ENCODE measurements at regions not wholly inside any gene's neighbourhood (a gene's known extent, or its start where the extent isn't known, plus 50 kb on each side); places are given as distances from the start of the nearest gene placed in this dataset.
A peak's percentile ranks its signal among the peaks of the same experiment; 100 is the strongest.

GRCh38 chr6:134510142-134510541 lies 192.2 kb upstream of the SGK1 start:
- peak; percentile 19 for DNase-seq
- H3K4me1 ChIP-seq (ENCODE audit: insufficient read depth), result peaks cover 19% of the 10 kb centered on the region

GRCh38 chr6:134508862-134509498 lies 191.1 kb upstream of the SGK1 start:
- 96 to 98% methylated on average over 7 of the region's 7 CpGs for WGBS, 2 experiments (ENCODE audit: low coverage in 1 of 2, low lambda C conversion rate in 2 of 2, missing lambda C conversion rate in 2 of 2)
- H3K4me2 ChIP-seq (ENCODE audit: unreplicated experiment), result no peak overlapping the region
- no peaks in the 10 kb centered on the region for H3K27me3 ChIP-seq (replicated peaks; ENCODE audit: insufficient read depth)
- peaks cover 27% of the 10 kb centered on the region for H3K4me1 ChIP-seq (ENCODE audit: insufficient read depth)
- DNase-seq, result no peak
- no peaks in the 10 kb centered on the region for H3K36me3 ChIP-seq (ENCODE audit: low read depth)
- peaks cover 21% of the 10 kb centered on the region for H3F3A ChIP-seq (ENCODE audit: insufficient read depth)
- no peak overlapping the region for H3K27ac ChIP-seq
- TF ChIP-seq EZH2 (IDR thresholded peaks at IDR 0.05; ENCODE audit: insufficient read depth, poor library complexity, severe bottlenecking), result no peak
- TF ChIP-seq EZH2phosphoT487 (IDR thresholded peaks at IDR 0.05; ENCODE audit: insufficient read depth, low read depth), result no peak
- no peak overlapping the region for H3K4me3 ChIP-seq
- no peaks in the 10 kb centered on the region for H4K20me1 ChIP-seq (ENCODE audit: insufficient read depth)
- no peak overlapping the region for H2AFZ ChIP-seq
- no peaks in the 10 kb centered on the region for H3K9me2 ChIP-seq (ENCODE audit: insufficient read depth)
- in situ Hi-C loops (cut with MboI), result no loop called here
- no peak overlapping the region for H3K9ac ChIP-seq
- no peaks in the 10 kb centered on the region for H3K79me2 ChIP-seq (ENCODE audit: insufficient read depth)
- no peaks in the 10 kb centered on the region for H3K9me3 ChIP-seq (ENCODE audit: low read depth)

More at GRCh38 chr6:134510142-134510541, 192.2 kb upstream of the SGK1 start:
- in situ Hi-C loops (cut with MboI), result no loop called here
- peaks cover 20% of the 10 kb centered on the region for H3F3A ChIP-seq (ENCODE audit: insufficient read depth)
- H3K9me3 ChIP-seq (ENCODE audit: low read depth), result no peaks in the 10 kb centered on the region
- H2AFZ ChIP-seq, result no peak overlapping the region
- 83 to 89% methylated on average over 4 of the region's 4 CpGs for WGBS, 2 experiments (ENCODE audit: low coverage in 1 of 2, low lambda C conversion rate in 2 of 2, missing lambda C conversion rate in 2 of 2)
- no peaks in the 10 kb centered on the region for H3K9me2 ChIP-seq (ENCODE audit: insufficient read depth)
- H3K4me2 ChIP-seq (ENCODE audit: unreplicated experiment), result no peak overlapping the region
- no peak overlapping the region for H3K4me3 ChIP-seq
- no peak overlapping the region for H3K27ac ChIP-seq
- H3K9ac ChIP-seq, result no peak overlapping the region
- no peaks in the 10 kb centered on the region for H3K79me2 ChIP-seq (ENCODE audit: insufficient read depth)
- H3K36me3 ChIP-seq (ENCODE audit: low read depth), result no peaks in the 10 kb centered on the region
- no peaks in the 10 kb centered on the region for H3K27me3 ChIP-seq (replicated peaks; ENCODE audit: insufficient read depth)
- TF ChIP-seq EZH2phosphoT487 (IDR thresholded peaks at IDR 0.05; ENCODE audit: insufficient read depth, low read depth) (no peak), EZH2 (IDR thresholded peaks at IDR 0.05; ENCODE audit: insufficient read depth, poor library complexity, severe bottlenecking) (no peak)
- no peaks in the 10 kb centered on the region for H4K20me1 ChIP-seq (ENCODE audit: insufficient read depth)

- Histone ChIP-seq H3K9ac (no peak overlapping the region), H3K27me3 (replicated peaks; ENCODE audit: insufficient read depth) (no peaks in the 10 kb centered on the region), H3K4me3 (no peak overlapping the region), H3K9me3 (ENCODE audit: low read depth) (no peaks in the 10 kb centered on the region), H3K4me2 (ENCODE audit: unreplicated experiment) (no peak overlapping the region), H3F3A (ENCODE audit: insufficient read depth) (0 out of 2 replicates have a peak, but pooled peaks cover 8% of the 10 kb centered on the region), H3K36me3 (ENCODE audit: low read depth) (no peaks in the 10 kb centered on the region), H3K27ac (no peak overlapping the region), H3K9me2 (ENCODE audit: insufficient read depth) (no peaks in the 10 kb centered on the region), H3K79me2 (ENCODE audit: insufficient read depth) (no peaks in the 10 kb centered on the region), H2AFZ (no peak overlapping the region), H4K20me1 (ENCODE audit: insufficient read depth) (no peaks in the 10 kb centered on the region), H3K4me1 (ENCODE audit: insufficient read depth) (peaks cover 12% of the 10 kb centered on the region)
- in situ Hi-C loops (cut with MboI), result no loop called here
- no peak for DNase-seq
- 92 to 96% methylated on average over 4 of the region's 4 CpGs for WGBS, 2 experiments (ENCODE audit: low coverage in 1 of 2, low lambda C conversion rate in 2 of 2, missing lambda C conversion rate in 2 of 2)
- TF ChIP-seq EZH2 (IDR thresholded peaks at IDR 0.05; ENCODE audit: insufficient read depth, poor library complexity, severe bottlenecking) (no peak), EZH2phosphoT487 (IDR thresholded peaks at IDR 0.05; ENCODE audit: insufficient read depth, low read depth) (no peak)
Observed at GRCh38 chr6:134506162-134506561, 188.2 kb upstream of the SGK1 start.

- Histone ChIP-seq H3K9ac (no peak overlapping the region), H3K4me2 (ENCODE audit: unreplicated experiment) (peak overlapping the region; percentile 15), H3K9me2 (ENCODE audit: insufficient read depth) (no peaks in the 10 kb centered on the region), H3K79me2 (ENCODE audit: insufficient read depth) (no peaks in the 10 kb centered on the region), H3K36me3 (ENCODE audit: low read depth) (no peaks in the 10 kb centered on the region), H3K27ac (peak overlapping the region; percentile 24; the same call in 1 of the 2 replicates), H4K20me1 (ENCODE audit: insufficient read depth) (no peaks in the 10 kb centered on the region), H3K9me3 (ENCODE audit: low read depth) (no peaks in the 10 kb centered on the region), H2AFZ (peak overlapping the region; percentile 58), H3F3A (ENCODE audit: insufficient read depth) (0 out of 2 replicates have a peak, but pooled peaks cover 5% of the 10 kb centered on the region), H3K4me1 (ENCODE audit: insufficient read depth) (peaks cover 12% of the 10 kb centered on the region), H3K4me3 (no peak overlapping the region), H3K27me3 (replicated peaks; ENCODE audit: insufficient read depth) (no peaks in the 10 kb centered on the region)
- TF ChIP-seq EZH2 (IDR thresholded peaks at IDR 0.05; ENCODE audit: insufficient read depth, poor library complexity, severe bottlenecking), result no peak
- TF ChIP-seq EZH2phosphoT487 (IDR thresholded peaks at IDR 0.05; ENCODE audit: insufficient read depth, low read depth), result no peak
- in situ Hi-C loops (cut with MboI), result no loop called here
- peak; percentile 52 for DNase-seq
- WGBS, 2 experiments (ENCODE audit: low coverage in 1 of 2, low lambda C conversion rate in 2 of 2, missing lambda C conversion rate in 2 of 2), result 19% methylated on average over 7 of the region's 7 CpGs
Observed at GRCh38 chr6:134503585-134504281, 185.8 kb upstream of the SGK1 start.
